MM.1S (cell line): ENCODE measurements at regions not wholly inside any gene's neighbourhood (a gene's known extent, or its start where the extent isn't known, plus 50 kb on each side); places are given as distances from the start of the nearest gene placed in this dataset.
"Not testable (repeated sequence)": the region's sequence is repeated elsewhere in the genome, so short reads cannot be mapped to it uniquely, and the experiment has no call there.

ENCODE experiments used
- EZH2 ChIP-seq: fragments of 300-600 bp; sonication (generic); optimal IDR thresholded peaks from 2 replicates; pipeline ENCODE3; 2017; ENCODE audit warnings: low read depth, mild to moderate bottlenecking, antibody characterized with exemption, low read length, mixed read lengths
- EZH2phosphoT487 ChIP-seq: fragments of 300-600 bp; sonication (generic); IDR thresholded peaks from 2 replicates; pipeline ENCODE4 v1.6.1; 2018; ENCODE audit warnings: antibody characterized with exemption, low read length
- TF ChIP-seq, protein P1 (sequence below): fragments of 300-600 bp; sonication (generic); IDR thresholded peaks from 2 replicates; pipeline ENCODE4 v1.5.1; 2016; ENCODE audit warnings: antibody characterized with exemption, low read length, mixed read lengths

DNA sequence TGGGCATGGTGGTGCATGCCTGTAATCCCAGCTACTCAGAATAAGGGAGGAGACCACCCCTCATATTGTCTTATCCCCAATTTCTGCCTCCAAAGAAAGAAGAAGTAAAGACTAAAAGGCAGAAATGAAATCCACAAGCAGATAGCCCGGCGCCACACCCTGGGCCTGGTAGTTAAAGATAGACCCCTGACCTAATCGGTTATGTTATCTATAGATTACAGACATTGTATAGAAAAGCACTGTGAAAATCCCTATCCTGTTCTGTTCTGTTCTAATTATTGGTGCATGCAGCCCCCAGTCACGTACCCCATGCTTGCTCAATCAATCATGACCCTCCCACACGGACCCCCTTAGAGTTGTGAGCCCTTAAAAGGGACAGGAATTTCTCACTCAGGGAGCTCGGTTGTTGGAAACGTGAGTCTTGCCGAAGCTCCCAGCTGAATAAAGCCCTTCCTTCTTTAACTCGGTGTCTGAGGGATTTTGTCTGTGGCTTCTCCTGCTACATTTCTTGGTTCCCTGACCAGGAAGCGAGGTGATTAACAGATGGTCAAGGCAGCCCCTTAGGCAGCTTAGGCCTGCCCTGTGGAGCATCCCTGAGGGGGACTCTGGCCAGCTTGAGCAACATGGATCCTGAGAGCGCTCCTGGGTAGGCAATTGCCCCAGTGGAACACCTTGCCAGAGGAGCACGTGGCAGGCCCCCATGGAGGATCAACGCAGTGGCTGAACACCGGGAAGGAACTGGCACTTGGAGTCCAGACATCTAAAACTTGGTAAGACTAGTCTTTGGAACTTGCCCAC lies 188.7 kb upstream of the NDUFV2 start:
- not testable (repeated sequence) for TF ChIP-seq EZH2phosphoT487, EZH2
- TF ChIP-seq, protein P1, sequence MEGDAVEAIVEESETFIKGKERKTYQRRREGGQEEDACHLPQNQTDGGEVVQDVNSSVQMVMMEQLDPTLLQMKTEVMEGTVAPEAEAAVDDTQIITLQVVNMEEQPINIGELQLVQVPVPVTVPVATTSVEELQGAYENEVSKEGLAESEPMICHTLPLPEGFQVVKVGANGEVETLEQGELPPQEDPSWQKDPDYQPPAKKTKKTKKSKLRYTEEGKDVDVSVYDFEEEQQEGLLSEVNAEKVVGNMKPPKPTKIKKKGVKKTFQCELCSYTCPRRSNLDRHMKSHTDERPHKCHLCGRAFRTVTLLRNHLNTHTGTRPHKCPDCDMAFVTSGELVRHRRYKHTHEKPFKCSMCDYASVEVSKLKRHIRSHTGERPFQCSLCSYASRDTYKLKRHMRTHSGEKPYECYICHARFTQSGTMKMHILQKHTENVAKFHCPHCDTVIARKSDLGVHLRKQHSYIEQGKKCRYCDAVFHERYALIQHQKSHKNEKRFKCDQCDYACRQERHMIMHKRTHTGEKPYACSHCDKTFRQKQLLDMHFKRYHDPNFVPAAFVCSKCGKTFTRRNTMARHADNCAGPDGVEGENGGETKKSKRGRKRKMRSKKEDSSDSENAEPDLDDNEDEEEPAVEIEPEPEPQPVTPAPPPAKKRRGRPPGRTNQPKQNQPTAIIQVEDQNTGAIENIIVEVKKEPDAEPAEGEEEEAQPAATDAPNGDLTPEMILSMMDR = not testable (repeated sequence)
